IPS-15b (cell line): ENCODE measurements at regions not wholly inside any gene's neighbourhood (a gene's known extent, or its start where the extent isn't known, plus 50 kb on each side); places are given as distances from the start of the nearest gene placed in this dataset.

ENCODE experiments used
- H3K27me3 ChIP-seq: one replicate; pipeline ENCODE4 v1.6.1; 2013; ENCODE audit warnings: low read length; ENCODE audit not compliant: control insufficient read depth, insufficient read depth
- H3K36me3 ChIP-seq: one replicate; pipeline ENCODE4 v1.6.1; 2013; ENCODE audit warnings: low read length; ENCODE audit not compliant: control insufficient read depth, insufficient read depth
- H3K4me1 ChIP-seq: one replicate; pipeline ENCODE4 v1.6.1; 2013; ENCODE audit warnings: mild to moderate bottlenecking, low read length; ENCODE audit not compliant: control insufficient read depth, insufficient read depth
- H3K4me3 ChIP-seq: one replicate; pipeline ENCODE4 v1.5.1; 2013; ENCODE audit warnings: low read depth, low read length
- H3K9ac ChIP-seq: one replicate; pipeline ENCODE4 v1.6.1; 2013; ENCODE audit warnings: low read depth, mild to moderate bottlenecking, low read length
- H3K9me3 ChIP-seq: one replicate; pipeline ENCODE4 v1.6.1; 2013; ENCODE audit warnings: mild to moderate bottlenecking, low read length; ENCODE audit not compliant: control insufficient read depth, insufficient read depth

DNA sequence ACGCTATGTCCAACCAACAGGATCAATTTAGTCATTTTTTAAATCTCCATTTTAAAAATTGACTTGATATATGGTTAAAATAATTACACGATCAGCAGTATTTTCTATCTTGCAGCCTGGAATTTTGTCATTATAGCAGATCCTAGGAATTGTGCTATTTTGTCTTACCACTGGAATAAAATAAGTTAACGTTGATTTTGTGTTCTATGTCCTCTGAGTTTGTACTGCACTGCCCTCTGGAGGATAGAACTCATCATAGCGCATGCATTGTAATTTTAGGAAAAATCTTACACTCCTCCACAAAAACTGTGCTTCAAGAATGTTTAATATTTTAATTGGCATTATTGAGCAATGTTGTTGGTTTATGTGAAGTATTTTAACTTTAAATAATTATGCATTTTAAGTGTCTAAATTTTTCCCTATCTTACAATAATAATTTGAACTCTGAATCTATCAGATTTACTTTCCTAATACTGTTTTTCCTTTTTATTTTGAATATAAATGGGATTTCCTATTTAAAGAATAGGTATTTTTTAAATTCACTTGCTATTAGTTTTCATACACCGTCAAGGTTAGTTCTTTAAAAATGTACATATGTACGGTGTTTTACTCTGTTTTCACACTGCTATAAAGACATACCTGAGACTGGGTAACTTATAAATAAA lies 220.1 kb downstream of the PPP1R3A start:
- Histone ChIP-seq H3K9me3 (no peaks in the 10 kb centered on the region), H3K4me3 (no peak overlapping the region), H3K4me1 (no peaks in the 10 kb centered on the region), H3K27me3 (no peaks in the 10 kb centered on the region), H3K9ac (no peak overlapping the region), H3K36me3 (no peaks in the 10 kb centered on the region)

DNA sequence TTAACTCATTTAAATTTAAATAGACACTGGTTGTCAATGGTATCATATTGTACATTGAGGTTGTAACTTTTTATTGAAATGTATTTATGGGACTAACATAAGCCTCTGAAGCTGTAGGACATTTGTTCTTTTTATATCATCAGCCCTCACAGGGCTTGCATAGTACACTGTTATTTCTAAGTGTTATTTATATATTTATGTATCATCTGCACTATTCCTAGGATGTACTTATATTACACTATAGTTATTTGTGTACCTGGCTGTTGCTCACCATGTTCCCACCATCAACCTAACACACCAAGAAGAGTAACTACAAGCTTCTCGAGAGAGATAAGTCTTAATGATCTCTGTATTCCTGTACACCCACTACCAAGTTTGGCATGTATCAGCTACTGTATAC lies 224.7 kb downstream of the PPP1R3A start:
- H3K27me3 ChIP-seq: no peaks in the 10 kb centered on the region
- H3K4me3 ChIP-seq: no peak overlapping the region

DNA sequence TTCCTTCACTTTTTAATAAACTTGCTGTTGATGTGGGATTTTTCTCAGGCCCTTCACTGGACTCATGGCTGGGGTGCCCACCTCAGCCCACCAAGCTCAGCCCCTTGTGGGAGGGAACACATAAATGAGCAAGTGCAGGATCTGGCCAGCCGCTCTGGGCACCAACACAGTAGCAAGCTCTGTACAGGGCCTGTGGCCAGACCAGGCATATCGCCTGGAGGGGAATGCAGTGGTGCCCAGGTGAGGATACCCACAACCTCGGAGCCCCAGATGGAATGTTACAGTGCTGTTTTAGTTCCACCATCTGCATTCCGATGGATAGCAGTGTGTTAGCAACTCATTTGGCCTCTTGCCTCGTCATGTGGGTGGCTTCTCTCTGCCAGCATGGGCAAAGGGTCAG lies 234.6 kb downstream of the PPP1R3A start:
- Histone ChIP-seq H3K9ac (no peak overlapping the region), H3K4me1 (no peaks in the 10 kb centered on the region), H3K27me3 (no peaks in the 10 kb centered on the region), H3K4me3 (no peak overlapping the region), H3K36me3 (no peaks in the 10 kb centered on the region), H3K9me3 (no peaks in the 10 kb centered on the region)

More for the DNA sequence above, 224.7 kb downstream of the PPP1R3A start:
- H3K9ac ChIP-seq: no peak overlapping the region
- no peaks in the 10 kb centered on the region for H3K4me1 ChIP-seq
- no peaks in the 10 kb centered on the region for H3K36me3 ChIP-seq
- H3K9me3 ChIP-seq: no peaks in the 10 kb centered on the region

DNA sequence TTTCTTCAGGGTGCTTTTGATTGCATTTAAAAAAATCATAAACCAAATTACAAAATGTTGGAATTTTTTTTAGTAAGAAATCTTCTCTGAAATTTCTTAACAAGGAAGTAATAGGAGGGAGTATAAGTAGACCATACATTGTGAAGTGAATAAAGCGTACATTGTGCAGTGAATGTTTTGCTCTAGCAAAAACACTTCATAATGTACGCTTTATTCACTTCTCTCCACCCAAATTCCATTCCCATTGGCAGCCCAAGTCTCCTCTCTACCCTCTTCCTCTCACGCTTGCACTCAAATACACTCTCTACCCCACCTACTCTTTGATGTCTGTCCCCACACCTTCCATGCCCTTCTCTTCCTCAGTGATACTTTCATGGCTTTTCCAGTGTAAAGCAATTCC lies 241.0 kb downstream of the PPP1R3A start:
- Histone ChIP-seq H3K36me3 (no peaks in the 10 kb centered on the region), H3K4me1 (no peaks in the 10 kb centered on the region), H3K4me3 (no peak overlapping the region), H3K27me3 (no peaks in the 10 kb centered on the region), H3K9ac (no peak overlapping the region), H3K9me3 (no peaks in the 10 kb centered on the region)

DNA sequence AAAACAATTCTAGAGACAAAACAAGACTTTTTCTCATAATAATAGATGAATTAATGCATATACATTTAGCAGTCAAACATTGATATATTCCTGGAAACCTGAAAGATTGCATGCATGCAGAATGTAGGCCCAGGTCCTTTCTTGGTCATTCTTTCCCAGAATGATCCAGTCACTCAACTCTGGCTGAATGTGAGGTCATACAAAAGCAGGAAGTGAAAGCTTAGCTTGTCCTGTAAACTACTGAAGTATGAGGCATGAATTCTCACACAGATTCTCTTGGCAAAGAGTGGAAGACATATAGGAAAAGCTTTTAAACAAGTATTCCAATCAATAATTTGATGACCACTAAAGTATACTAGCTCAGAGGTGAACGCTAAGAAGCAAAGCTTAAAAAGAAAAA lies 253.9 kb downstream of the PPP1R3A start:
- Histone ChIP-seq H3K27me3 (no peaks in the 10 kb centered on the region), H3K4me3 (no peak overlapping the region), H3K9me3 (no peaks in the 10 kb centered on the region), H3K36me3 (no peaks in the 10 kb centered on the region), H3K9ac (no peak overlapping the region), H3K4me1 (no peaks in the 10 kb centered on the region)

DNA sequence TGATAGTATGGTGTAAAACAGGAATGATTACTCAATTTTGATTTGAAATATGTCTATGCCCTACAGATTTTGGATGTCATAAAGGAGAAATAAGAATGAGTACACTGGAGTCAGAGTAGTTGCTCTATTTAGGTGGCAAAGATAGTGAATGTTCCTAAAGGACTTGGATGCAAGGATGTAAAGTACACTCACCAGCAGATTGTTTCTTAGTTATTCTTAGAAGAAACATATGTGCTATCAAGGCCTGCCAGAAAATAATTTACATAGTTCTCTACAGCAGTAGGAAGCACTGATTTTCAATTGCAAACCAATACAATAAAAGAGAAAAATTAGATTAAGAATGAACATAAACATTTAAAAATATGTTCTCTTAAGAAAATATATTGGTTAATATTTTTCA lies 259.4 kb downstream of the PPP1R3A start:
- H3K9me3 ChIP-seq: no peaks in the 10 kb centered on the region
- H3K27me3 ChIP-seq: no peaks in the 10 kb centered on the region
- H3K4me1 ChIP-seq: no peaks in the 10 kb centered on the region
- H3K4me3 ChIP-seq: no peak overlapping the region
- no peak overlapping the region for H3K9ac ChIP-seq
- no peaks in the 10 kb centered on the region for H3K36me3 ChIP-seq

DNA sequence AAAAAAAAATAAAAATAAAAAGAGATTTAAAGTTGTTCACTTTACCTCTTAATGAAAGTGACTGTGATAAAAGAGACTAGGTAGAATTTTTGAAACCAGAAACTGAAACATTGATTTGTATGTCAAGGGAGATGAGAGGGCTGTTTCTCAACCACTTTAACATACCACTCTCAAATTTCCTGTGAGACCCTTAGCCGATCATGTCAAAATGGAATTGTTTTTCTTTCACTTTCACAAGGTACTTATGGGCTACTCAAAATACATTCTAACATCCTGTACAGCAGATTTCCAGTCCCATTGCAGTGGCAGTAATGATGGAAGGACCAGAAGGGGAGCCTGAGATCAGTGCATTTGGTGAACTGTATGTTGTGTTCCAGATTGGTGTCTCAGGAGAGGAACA lies 261.2 kb downstream of the PPP1R3A start:
- H3K9ac ChIP-seq: no peak overlapping the region
- no peaks in the 10 kb centered on the region for H3K4me1 ChIP-seq
- no peaks in the 10 kb centered on the region for H3K27me3 ChIP-seq
- H3K9me3 ChIP-seq: no peaks in the 10 kb centered on the region
- H3K4me3 ChIP-seq: no peak overlapping the region
- no peaks in the 10 kb centered on the region for H3K36me3 ChIP-seq

DNA sequence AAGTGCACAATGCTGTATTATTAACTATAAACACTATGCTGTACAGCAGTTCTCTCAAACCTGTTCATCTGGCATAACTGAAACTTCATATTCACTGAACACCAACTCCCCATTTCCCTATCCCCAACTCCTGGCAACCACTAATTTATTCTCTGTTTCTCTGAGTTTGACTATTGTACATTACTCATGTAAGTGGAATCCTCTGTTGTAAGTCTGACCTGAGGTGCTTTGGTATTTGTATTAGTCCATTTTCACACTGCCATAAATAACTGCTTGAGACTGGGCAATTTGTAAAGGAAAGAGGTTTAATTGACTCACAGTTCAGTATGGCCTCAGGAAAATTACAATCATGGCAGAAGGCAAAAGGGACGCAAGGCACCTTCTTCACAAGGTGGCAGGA lies 266.3 kb downstream of the PPP1R3A start:
- Histone ChIP-seq H3K4me3 (no peak overlapping the region), H3K27me3 (no peaks in the 10 kb centered on the region), H3K9ac (no peak overlapping the region), H3K4me1 (no peaks in the 10 kb centered on the region), H3K9me3 (no peaks in the 10 kb centered on the region), H3K36me3 (no peaks in the 10 kb centered on the region)

DNA sequence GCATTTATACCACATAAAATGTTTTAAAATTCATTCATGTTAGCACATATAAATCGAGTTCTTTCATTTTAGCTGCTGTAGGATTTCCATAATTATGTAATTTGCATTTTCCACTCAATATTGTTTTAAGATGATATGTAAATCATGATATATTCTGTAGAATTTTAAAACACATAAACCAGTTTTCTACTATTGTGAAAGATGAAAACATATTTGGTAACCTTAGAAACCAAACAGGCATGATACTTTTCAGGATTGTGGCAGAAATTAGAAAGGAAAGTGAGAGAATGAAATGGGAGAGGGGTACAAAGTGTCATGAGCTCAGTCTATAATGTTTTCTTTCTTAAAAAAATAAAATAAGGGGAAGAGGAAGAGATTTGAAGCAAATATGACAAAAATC lies 269.3 kb downstream of the PPP1R3A start:
- Histone ChIP-seq H3K4me1 (no peaks in the 10 kb centered on the region), H3K27me3 (no peaks in the 10 kb centered on the region), H3K9me3 (no peaks in the 10 kb centered on the region), H3K9ac (no peak overlapping the region), H3K4me3 (no peak overlapping the region), H3K36me3 (no peaks in the 10 kb centered on the region)

DNA sequence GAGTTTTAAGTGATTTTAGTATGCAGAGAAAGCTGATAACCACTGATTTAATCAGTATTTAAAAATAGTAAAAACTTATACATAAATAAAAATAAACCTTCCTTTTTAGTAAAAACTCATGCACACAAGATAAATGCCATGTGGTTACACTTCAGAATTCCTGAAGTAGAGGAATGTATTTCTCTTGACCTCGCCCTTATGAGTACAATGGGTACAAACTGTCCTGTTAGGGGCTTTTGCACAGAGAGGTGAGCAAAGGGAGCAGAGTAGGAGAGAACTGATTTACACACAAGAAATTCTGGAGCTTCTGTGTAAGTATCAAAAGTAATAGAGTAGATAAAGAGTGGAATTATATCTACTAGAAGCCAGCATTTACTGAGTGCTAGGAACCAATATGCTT lies 279.6 kb downstream of the PPP1R3A start:
- no peaks in the 10 kb centered on the region for H3K27me3 ChIP-seq
- H3K36me3 ChIP-seq: no peaks in the 10 kb centered on the region
- no peak overlapping the region for H3K4me3 ChIP-seq
- no peaks in the 10 kb centered on the region for H3K9me3 ChIP-seq
- no peak overlapping the region for H3K9ac ChIP-seq
- H3K4me1 ChIP-seq: no peaks in the 10 kb centered on the region

DNA sequence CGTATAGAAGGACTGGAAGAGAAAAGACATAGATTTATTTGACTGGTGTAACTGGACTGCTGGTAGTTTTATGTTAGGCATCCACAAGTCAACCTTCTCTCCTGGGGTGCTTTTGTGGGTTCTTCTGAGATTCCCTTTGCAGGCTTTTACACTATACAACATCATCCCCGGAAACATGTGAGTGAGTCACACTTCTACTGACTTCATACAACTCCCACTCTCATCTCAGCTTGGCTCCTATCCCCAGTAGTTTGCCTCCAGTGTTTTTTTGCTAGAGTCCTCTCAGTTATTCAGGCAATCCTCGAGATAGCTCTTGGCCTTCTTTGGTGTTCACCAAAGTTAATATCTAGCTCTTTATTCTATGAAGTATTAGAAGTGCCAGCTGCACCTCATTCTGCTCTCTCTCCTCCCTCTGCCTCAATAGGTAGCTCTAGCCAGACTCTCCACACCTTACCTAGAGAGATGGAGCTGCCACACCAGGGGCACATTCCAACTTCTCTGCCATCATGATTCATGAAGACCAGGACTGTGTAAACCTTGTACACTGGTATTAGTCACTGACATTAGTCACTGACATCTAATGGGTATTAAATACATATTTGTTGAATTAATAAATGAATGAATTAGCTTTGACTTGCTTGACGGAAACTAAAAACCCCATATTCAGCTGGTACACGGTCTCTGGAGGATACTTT lies 281.9 kb downstream of the PPP1R3A start:
- Histone ChIP-seq H3K9me3 (no peaks in the 10 kb centered on the region), H3K9ac (no peak overlapping the region), H3K4me3 (no peak overlapping the region), H3K27me3 (no peaks in the 10 kb centered on the region), H3K4me1 (no peaks in the 10 kb centered on the region), H3K36me3 (no peaks in the 10 kb centered on the region)

DNA sequence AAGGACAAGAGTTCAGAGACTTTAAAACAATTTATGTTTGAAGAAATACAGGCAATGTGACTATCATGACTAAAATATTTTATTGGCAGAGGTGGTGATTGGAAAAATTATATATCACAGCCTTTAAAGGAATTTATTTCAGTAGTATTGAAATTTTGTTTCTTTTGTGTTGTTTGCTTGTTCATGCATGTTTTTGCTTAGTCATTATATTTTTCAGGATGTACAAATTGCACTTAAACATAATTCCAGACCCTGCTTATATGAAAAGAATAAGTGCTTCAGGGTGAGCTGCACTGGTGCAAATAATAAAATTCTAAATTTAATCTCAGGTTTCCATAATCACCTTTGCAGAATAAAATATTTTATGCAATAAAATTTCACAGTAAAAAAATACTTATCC lies 283.3 kb downstream of the PPP1R3A start:
- no peak overlapping the region for H3K4me3 ChIP-seq
- H3K9me3 ChIP-seq: no peaks in the 10 kb centered on the region

More for the DNA sequence above, 283.3 kb downstream of the PPP1R3A start:
- H3K36me3 ChIP-seq: no peaks in the 10 kb centered on the region
- H3K4me1 ChIP-seq: no peaks in the 10 kb centered on the region
- no peak overlapping the region for H3K9ac ChIP-seq
- H3K27me3 ChIP-seq: no peaks in the 10 kb centered on the region
